Liver (tissue), 2 donors: ENCODE measurements at regions not wholly inside any gene's neighbourhood (a gene's known extent, or its start where the extent isn't known, plus 50 kb on each side); places are given as distances from the start of the nearest gene placed in this dataset.

Experiments
- ATF3 ChIP-seq: IDR thresholded peaks from 2 replicates; pipeline ENCODE4 v1.6.1; 2016; ENCODE audit warnings: antibody characterized with exemption
- RAD21 ChIP-seq, 2 donors: IDR thresholded peaks; 2 replicates each; pipeline ENCODE4 v1.6.1; 2016; ENCODE audit warnings: antibody characterized with exemption in 2 of 2, mild to moderate bottlenecking in 2 of 2
- REST ChIP-seq: IDR thresholded peaks from 2 replicates; pipeline ENCODE4 v1.6.1; 2016; ENCODE audit warnings: antibody characterized with exemption, mild to moderate bottlenecking
- donor health status: healthy.

- TF ChIP-seq REST (no peak), ATF3 (no peak), RAD21 (IDR thresholded peaks at IDR 0.05) (no peak)
Measured at GRCh38 chr2:89825034-89825433, 1133.6 kb downstream of the RPIA start.
